Stimulated activated CD4-positive, alpha-beta T cell treated with anti-CD3 and anti-CD28 coated beads, Interleukin-4, amount 100 ng/mL, for 4 hours (primary cell): ENCODE measurements at regions not wholly inside any gene's neighbourhood (a gene's known extent, or its start where the extent isn't known, plus 50 kb on each side); places are given as distances from the start of the nearest gene placed in this dataset.
"Not testable (repeated sequence)": the region's sequence is repeated elsewhere in the genome, so short reads cannot be mapped to it uniquely, and the experiment has no call there.

ENCODE experiments used
- DNase-seq, 2 experiments: peaks; one replicate each; pipeline ENCODE4 v3.0.0-alpha.2; 2020

DNA sequence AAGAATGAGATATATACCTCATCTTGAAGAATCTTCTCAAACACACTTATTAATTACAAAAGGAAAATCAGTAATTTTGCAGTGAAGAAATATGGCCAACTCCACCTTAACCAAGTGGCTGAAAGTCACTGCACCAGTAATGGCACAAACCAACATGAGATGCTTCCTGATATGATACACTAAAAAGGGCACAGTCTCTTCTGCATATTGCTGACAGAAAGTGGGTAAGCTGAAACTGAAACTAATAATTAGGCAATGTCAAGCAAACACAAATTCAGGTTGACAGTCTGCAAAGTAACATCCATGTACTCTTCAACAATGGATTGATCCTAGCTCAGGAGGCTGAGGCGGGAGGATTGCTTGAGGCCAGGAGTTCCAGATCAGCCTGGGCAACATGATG lies 56.1 kb downstream of the ZNF22 start:
- not testable (repeated sequence) for DNase-seq

DNA sequence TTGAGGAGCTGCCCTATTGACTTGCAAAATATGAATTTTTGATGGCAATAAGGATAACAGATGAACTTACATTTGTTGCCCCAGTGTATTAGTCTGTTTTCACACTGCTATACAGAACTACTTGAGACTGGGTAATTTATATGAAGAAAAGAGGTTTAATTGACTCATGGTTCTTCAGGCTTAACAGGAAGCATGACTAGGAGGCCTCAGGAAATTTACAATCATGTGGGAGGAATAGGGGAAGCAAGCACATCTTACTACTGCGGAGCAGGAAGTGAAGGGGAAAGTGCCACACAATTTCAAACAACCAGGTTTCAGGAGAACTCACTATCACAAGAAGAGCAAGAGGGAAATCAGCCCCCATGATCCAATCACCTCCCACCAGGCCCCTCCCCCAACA lies 57.9 kb downstream of the ZNF22 start:
- DNase-seq, result no peak

DNA sequence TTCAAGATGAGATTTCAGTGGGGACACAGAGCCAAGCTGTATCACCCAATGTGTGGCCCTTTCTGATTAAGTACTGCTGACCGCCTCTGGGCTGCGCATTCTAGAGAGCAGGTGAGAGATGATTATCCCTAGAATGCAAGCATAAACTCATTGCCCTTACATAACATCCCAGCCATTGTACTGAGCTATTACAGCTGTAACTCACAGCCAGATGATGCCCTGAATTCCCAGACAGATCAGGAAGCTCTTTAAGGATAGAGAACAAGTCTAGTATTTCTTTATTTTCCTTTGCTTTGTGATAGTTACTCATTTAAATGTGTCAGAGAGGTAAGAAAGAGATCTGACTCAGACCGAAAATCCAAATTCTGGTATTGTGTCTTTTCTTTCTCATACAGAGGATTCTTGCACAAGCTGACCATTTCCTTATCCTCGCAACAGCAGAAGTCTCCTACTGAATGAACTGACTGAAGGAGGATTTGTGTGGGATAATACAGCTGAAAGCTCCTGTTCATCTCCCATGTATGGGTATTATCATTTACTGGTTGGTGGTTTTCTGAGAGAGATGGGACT lies 58.4 kb downstream of the ZNF22 start:
- DNase-seq, result no peak

DNA sequence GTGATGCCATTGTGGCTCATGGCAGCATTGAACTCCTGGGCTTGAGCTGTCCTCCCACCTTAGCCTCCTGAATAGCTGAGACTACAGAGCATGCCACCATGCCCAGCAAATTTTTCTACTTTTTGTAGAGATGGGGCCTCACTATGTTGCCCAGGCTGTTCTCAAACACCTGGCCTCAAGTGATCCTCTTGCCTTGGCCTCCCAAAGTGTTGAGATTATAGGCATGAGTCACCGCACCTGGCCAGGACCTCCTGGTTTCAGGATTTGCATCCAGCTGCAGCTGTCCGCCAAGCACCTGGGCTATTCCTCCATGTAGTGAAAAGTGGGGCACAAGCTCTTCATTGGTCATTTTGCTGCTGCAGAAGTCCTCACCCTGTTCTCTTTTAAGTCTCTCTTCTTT lies 58.9 kb downstream of the ZNF22 start:
- no peak for DNase-seq

DNA sequence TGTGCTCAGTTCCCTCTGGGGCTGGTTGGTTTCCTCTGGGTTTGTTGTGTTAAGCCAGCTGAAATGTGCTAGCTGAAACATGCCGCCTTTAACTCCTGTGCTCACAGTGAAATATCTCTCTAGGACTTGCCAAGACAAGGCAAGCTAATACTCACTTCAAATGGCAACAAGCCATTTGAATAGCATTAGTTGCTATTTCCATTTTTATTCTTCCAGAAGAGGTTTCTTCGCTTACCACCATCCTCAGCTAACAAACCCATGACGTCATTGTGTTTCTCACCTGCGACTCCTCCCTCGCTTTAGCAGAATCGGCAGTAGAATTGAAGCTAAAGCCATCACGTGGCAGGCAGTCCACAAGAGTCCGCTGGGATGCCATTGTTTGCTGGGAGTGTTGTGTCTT lies 61.3 kb downstream of the ZNF22 start:
- no peak for DNase-seq

DNA sequence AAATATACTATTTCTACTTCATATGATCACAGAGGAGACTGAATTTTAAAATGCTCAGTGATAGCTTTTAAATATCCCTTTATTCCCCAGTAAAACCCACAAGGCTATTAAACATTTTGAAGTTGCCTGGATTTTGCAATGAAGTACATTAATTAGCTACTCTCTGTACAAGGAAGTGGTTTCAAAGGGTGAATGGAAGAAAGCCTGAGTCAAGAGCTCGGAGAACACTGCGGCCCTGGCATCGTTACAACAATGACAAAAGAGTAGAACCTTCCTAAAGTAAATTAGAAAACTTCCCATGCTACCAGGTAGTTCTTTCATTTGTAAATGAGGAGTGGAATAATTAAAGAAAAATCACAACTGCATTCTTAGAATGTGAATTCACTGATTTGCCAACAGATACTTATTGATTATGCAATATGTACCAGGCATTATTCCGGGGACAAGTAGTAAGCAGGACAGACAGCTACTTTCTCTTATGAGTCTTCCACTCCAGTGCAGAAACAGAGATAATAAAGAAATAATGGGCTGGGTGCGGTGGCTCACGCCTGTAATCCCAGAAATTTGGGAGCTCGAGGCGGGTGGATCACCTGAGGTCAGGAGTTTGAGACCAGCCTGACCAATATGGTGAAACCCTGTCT lies 63.0 kb downstream of the ZNF22 start:
- no peak for DNase-seq

DNA sequence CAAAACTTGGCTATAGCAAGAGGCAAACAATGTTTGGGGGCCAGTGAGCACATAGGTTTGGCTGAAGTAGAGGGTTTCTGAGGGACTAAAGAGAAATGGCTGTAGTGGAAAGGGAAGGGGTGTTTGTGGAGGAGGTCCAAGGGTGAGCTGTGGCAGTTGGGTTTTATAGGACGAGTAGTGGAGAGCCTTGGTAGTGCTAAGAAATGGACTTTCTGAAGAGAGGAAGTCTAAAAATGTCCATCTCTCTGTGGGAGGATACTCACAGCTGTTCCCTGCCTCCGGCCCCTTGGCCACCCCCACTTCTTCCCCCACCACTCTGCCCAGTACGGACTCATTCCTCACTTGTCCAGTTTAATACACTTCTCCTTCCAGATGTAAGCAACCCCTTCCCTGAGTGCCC lies 64.3 kb downstream of the ZNF22 start:
- no peak for DNase-seq

DNA sequence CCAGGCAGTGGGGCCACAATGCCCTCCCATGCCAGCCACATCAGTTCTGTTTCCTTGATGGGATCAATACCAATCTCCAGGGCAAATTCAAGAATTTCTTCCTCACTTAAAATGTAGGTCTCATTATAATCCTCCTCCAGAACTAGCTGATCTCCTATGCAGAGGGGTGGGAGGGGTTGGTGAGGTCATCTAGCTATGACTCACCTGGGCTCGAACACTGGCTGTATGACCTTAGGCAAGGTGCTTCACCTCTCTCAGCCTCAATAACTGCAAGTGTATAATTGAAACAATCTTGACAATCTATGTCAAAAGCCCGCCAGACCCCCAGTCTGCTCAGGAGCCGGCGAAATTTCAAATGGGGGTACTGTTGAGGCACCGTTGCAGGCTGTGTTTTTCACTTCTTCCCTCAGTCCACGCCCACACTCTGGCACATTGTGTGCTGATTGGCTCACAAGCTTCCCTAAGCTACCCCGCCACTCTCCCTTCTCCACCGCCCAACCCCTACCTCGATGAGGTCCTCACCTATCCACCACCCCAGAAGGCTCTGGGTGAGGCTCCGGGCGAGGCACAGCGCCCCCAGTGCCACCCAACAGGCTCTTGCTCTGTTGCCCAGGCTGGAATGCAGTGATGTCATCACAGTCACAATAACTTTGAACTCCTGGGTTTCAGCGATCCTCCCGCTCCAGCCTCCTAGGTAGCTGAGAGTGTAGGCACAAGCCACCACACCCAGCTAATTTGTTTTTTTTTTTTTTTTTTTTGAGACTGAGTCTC lies 70.5 kb downstream of the ZNF22 start:
- DNase-seq, result no peak

DNA sequence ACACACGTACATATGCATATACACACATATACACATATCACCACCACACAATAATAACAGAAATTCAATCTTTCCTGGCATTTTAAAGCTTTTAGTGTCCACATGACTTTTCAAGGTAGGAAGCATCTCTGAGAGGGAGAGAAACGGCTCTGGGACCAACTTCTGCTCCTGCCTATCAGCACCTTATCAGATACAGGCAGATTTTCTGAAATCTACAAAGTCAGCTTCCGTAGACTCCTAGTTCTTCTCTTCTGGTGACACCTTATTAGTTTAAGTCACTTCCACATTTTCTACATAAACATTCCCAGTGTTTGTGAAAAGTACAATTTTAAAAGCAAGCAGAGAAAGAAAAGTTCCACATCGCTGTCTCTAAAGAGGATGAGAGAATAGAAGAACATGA lies 74.5 kb downstream of the ZNF22 start:
- DNase-seq, result no peak

DNA sequence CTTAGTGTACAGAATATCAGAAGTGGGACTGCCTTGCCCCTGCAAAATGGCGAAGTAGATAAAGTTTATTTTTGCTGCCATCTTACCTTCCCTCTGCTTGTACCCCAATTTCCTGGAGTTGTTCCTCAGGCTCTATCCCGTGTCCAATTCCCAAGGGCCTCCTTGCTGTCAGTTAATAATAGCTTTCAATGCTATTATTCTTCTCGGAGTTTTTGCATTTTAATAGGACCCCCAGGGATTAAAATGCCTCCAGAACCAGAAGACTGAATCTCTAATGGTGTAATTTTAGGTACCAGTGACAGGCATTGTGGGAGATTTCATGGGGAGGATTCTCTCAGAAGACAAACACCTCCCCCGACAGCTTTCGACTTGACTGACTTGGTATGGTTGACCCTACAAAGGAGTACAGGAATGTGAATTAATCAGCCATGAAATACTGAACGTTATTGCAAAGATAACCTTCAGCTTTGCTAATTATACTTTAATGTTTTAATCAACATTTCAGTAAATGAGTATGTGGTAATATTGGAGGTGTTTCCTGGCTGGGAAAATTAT lies 75.2 kb downstream of the ZNF22 start:
- no peak for DNase-seq

DNA sequence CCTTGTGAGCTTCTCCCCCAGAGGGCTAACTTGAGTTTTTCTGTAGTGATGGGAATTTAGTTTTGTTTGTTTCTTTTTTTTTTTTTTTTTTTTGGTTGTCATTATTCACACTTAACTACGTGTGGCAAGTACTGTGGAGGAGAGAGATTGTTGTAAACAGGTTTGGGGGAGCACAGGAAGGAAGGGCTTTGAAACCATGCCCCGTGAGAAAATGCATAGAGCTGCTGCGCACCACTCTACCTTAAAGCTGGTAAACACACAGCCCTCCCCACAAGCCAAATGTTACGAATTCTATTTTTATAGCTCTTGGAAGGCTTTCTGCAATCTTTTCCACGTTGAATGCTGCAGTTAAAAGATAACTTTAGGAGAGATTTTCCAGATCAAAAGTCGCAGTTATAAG lies 76.2 kb downstream of the ZNF22 start:
- DNase-seq, result no peak

DNA sequence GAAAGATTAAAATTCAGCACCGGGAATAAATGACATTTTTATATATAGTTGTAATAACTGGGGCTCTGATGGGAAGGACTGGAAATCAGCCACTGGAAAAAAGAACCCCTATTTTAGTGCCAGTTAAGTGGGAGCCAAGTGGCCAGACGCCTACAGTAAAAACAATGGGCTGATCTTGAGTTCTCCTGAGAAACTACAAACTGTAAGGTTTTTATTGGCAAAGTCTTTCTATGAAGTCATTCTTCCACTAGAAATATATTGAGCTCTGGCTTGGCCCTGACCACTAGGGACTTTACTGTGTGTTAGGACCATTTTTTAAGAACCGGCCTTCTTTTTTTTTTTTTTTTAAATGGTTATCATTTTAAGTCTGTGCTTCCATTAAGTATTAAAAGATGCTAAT lies 79.6 kb downstream of the ZNF22 start:
- DNase-seq, result no peak

DNA sequence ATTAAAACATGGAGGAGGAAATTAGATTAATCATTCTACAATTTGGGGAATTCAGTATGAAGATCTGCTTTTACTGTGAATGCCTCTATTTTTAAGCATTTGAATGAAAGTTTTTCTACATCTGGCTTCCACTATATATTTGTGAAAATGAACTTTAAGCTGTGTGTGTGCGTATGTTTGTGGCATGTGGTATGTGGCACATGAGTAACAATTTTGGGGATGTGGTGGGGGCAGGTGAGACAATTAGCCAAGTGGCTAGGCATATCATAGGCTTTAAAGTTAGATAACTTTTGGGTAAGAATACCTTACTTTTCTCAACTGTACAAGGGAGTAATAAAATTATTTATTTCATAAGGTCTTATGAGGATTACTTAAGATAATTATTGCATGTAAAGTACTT lies 81.5 kb downstream of the ZNF22 start:
- DNase-seq, result no peak

DNA sequence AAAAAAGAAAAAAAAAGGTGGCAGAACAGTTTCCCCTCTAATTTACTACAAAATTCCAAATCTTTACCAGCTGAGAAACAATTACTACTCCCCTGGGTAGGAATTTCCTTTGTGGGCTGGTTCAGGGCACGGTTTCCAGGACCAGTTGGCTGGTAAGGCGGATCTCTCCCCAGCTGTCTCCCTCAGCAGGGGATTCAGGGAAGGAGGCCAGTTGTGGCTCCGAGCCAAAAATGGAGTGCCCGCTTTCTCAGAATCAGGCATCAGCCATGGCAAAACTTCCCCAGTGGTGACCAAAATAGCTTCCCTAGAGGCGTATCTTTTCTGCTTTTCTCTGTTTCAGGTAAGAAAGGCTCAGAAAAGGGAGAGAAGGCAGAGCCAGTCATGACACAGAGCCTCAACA lies 91.2 kb downstream of the ZNF22 start:
- no peak for DNase-seq

DNA sequence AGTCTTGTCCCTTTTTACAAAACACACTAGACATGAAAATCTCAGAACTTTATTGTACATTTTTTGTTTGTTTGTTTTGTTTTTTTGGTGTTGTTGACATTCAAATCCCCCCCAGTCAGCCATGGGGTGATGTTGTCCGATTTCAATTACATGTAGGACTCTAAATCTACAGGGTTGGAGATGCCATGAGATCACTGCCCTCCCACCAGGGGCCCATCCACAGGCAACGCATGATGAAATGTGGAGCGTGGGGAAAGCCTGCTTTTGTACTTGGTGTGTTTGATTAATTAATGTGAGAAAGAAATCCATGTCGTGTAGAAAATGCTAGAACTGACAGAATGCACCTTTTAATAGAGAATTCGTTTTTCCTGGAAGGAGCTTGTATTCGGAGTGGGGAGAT lies 93.2 kb downstream of the ZNF22 start:
- DNase-seq, result no peak

DNA sequence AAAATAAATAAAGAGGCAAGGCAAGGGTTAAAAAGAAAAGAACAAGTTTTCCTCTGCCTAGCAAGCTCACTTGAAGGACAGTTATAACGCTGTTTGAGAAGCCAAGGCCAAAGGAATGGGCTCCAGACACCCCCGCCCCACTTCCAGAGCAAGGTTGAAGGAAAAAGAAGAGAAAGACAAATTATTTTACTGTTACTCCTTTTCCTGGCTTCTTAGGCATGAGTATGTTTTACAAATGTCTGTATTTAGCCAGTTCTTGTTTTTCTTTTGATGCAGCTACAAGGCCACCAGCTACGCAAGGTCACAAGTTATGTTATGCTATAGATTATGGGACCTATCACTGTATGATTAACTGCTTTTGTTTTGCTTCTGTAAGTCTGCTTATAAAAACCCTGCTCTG lies 94.6 kb downstream of the ZNF22 start:
- DNase-seq, result no peak

DNA sequence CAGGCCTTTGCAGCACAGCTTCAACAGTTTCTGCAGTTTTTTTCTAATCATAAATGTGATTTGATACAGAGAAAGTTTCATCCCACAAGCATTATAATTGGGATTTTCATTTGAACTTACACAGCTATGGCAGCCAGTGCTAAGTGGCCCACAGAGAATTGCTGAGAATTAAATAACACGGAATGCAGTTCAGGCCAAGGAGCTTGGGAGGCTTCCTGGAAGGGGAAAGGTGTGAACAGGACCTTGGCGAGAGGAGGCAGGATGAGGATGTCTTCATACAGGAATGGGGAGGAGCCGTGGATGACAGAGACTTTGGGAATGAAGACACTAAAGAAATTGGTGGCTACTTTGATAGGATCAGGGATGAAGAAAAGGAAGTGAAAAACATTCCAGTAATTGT lies 95.3 kb downstream of the ZNF22 start:
- DNase-seq, result no peak

DNA sequence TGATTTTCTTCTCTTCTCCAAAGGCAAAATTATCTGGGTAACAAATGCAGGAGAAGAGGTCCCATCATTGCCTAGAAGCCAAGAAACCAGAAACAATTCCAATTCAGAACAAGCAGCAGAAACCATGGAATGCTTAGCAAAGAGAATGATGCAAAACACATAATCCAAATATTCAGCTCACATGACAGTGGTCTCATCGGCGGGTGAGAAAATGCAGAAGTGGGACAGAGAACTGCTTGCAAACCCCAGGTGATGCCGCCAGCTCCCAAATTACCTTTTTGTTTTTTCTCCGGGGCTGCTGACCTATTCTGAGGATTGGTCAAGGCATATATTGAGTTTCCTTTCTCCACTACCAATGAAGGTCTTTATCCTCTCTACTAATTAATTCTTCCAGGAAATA lies 99.7 kb downstream of the ZNF22 start:
- DNase-seq, result no peak

DNA sequence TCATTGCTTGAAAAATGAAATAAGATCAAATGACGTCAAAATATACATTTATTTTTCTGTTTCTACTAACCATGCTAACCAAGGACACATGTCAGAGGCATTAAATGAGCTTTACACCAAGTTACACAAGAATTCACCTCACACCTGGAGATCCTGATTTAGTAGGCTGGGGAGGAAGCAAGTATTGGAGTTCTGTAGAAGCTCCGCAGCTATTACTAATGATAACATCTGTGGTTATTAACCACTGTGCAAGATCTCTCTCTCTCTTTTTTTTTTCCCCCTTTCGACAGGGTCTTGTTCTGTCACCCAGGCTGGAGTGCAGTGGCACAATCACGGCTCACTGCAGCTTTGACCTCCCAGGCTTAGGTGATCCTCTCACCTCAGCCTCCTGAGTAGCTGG lies 104.0 kb downstream of the ZNF22 start:
- no peak for DNase-seq

DNA sequence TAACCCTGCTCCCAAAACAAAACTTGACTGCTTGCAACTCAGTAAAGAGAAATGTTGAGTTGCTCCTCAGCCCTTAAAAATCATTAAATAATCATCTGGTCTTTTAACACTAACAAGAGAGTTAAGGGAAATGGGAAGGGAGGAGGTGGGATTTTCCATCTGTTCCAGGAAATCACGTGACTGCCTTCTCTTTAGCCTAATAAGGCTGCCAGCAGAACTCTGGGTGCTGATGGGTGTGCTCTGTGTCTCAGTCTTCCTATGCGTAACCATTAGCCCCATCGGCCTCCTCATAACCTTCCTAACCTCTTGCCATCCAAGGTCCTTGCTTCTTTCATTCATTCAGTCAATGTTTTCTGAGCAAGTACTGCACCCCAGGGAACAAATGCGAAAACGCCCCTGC lies 104.6 kb downstream of the ZNF22 start:
- DNase-seq, result not testable (repeated sequence)

DNA sequence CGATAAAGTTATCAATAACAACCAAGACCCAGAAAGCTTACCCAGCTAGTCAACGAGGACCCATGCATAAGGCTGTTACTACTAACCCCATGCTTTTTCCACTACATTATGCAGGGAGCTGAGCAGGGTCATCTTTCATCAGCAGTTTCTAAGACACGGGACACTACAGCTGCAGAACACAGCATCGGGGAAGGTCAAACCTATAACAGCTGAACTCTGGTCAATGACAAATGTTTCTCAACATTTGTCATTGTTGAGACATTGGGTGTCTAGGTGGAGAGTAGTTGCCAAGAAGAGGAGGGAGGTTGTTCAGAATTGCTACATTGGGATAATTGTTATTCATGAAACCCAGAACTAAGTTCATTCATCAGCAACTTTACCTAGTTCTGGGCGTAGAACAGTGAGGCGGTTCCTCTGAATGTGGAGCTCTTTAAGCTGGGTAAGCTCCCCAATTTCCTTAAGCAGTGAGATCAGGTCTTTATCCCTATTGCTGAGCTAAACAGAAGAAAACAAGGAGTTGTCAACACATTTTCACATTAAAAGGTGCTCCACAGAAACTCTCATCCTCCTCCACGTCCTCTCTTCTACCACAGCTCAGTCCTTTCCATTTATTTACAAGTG lies 105.6 kb downstream of the ZNF22 start:
- no peak for DNase-seq

DNA sequence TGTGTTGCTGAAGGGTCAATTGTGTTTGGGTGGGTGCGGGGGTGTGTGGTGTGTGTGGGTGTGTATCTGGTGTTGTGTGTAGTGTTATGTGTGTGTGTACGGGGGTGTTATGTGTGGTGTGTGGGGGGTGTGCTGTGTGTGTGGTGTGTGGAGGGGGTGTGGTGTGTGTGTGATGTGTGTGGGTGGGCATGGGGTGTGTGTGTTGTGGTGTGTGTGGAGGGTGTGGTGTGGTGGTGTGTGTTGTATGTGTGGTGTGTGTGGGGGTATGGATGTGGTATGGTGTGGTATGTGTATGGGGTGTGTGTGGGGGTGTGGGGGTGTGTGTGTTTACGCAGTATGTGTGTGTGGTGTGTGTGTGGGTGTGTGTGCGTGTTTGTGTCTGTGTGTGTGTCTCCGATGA lies 110.8 kb downstream of the ZNF22 start:
- DNase-seq, result no peak

DNA sequence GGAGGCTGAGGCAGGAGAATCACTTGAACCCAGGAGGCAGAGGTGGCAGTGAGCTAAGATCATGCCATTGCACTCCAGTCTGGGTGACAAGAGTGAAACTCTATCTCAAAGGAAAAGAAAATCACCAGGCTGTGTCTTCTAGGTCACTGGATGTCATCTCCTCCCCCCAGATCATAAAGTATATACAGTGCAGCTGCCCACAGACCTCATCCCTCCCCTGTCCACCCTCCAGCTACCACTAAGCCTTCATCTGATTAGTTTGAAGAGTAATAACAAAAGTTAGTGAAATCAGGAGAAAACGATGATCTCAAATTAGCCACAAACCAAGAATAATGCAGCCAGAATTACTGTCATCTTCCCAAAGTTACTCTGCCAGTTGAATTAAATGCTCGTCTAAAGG lies 117.2 kb downstream of the ZNF22 start:
- not testable (repeated sequence) for DNase-seq

DNA sequence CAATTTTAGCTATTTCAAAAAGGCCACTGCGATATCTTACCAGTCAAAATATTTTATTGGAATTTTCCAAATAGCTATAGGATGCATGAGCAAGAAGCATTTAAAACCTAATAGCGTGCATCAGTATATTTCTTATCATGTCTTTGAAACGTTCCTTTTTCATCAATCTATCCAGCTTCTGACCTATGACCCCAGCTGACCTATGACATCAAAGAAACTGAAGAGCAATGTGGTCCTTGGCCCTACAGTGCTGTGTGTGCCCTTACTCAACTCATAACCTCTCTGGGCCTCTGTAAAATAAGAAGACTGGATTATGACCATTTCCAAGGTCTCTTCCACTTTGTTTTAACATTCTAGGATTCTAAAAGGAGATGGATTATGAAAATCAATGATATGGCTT lies 118.2 kb downstream of the ZNF22 start:
- no peak for DNase-seq
